WI38 (cell line): ENCODE measurements at regions not wholly inside any gene's neighbourhood (a gene's known extent, or its start where the extent isn't known, plus 50 kb on each side); places are given as distances from the start of the nearest gene placed in this dataset.

Source experiments
- H3K4me3 ChIP-seq: 2 replicates; pipeline ENCODE4 v1.5.1; 2011; ENCODE audit warnings: low read depth, mild to moderate bottlenecking, control low read depth, low read length
- CTCF ChIP-seq: IDR thresholded peaks from 2 replicates; pipeline ENCODE4 v1.5.1; 2012; ENCODE audit warnings: low read depth, mild to moderate bottlenecking, control low read depth, low read length

GRCh38 chr6:119661628-119662027, 312.1 kb upstream of the MAN1A1 start:
- no peak overlapping the region for H3K4me3 ChIP-seq
- no peak for TF ChIP-seq CTCF

- no peak overlapping the region for H3K4me3 ChIP-seq
- TF ChIP-seq CTCF, result no peak
Observed at GRCh38 chr6:119661078-119661477, 311.5 kb upstream of the MAN1A1 start.

- no peak for TF ChIP-seq CTCF
- no peak overlapping the region for H3K4me3 ChIP-seq
Observed at GRCh38 chr6:119658917-119659316, 309.4 kb upstream of the MAN1A1 start.

GRCh38 chr6:119655124-119655523, 305.6 kb upstream of the MAN1A1 start:
- H3K4me3 ChIP-seq, result no peak overlapping the region
- no peak for TF ChIP-seq CTCF

GRCh38 chr6:119653329-119653728, 303.8 kb upstream of the MAN1A1 start:
- TF ChIP-seq CTCF, result no peak

GRCh38 chr6:119649531-119649930, 300.0 kb upstream of the MAN1A1 start:
- no peak overlapping the region for H3K4me3 ChIP-seq
- no peak for TF ChIP-seq CTCF

More at GRCh38 chr6:119653329-119653728, 303.8 kb upstream of the MAN1A1 start:
- no peak overlapping the region for H3K4me3 ChIP-seq

- TF ChIP-seq CTCF, result no peak
- no peak overlapping the region for H3K4me3 ChIP-seq
Observed at GRCh38 chr6:119647309-119647708, 297.7 kb upstream of the MAN1A1 start.
